ENCODE measurements at regions not wholly inside any gene's neighbourhood (a gene's known extent, or its start where the extent isn't known, plus 50 kb on each side); places are given as distances from the start of the nearest gene placed in this dataset.

DNA sequence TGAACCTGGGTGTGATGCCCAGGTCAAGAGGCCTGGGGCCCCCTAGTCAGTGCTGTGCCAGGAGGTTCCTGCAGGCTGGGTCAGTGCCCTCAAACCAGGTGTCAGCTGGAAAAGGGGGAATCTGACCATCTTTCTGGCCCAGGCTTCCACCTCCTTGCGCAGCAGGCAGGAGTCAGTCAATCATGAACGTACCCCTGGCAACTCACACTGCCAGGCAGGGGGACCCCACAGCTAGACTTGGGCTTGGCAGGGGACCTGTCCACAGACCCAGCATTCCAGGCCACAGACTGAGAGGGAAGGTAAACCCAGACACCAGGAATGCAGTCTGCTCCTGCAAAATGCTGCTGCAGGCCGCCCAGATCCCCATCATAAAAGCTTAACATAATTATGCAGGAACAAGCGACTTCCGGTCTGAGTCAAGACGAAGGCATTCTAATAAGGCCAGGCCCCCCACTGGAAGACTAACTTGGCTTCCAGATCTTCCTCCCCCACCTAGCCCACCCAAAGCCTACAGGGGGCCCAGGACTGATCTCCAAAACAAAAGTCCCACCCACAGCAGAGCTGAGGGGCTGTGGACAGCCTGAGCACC is 156.3 kb downstream of the BCOR start:
- DNase-seq (ENCODE audit: low read depth), result peak; percentile 67

DNA sequence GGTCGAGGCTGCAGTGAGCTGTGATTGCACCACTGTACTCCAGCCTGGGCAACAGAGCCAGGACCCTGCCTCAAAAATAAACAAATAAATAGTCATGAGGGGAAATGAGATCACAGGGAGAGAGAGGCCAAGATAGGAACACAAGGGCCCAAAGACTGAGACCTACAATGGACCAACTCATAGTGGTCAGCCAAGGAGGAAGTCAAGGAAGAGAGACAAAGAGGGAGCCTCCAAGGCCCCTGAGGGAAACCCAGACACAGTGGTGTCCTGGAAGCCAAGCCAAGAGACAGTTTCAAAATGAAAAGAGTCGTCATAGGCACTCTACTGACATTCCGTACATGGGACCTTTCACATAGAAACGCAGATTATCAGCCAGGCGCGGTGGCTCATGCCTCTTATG is 153.3 kb downstream of the BCOR start:
- DNase-seq (ENCODE audit: low read depth), result no peak

DNA sequence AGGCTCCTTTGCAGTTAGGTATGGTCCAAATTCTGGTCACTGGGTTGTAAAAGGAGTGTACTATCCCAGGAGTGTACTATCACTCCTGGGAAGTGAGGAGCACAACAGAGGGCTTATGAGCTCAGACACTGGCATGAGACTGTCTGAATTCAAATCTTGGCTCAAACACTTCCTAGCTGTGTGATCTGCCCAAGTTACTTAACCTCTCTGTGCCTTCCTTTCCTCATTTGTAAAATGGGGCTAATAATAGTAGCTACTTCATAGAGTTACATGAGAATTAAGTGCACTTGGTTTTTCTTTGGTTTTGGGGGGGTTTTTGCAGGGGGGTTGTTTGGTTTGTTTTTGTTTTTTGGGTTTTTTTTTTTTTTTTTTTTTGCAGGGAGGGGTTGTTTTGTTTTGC is 152.0 kb downstream of the BCOR start:
- DNase-seq (ENCODE audit: low read depth), result no peak

- peak; percentile 86 for DNase-seq (ENCODE audit: low read depth)
These were observed 150.9 kb downstream of the BCOR start for GRCh38 chrX:39946822-39947221.

DNA sequence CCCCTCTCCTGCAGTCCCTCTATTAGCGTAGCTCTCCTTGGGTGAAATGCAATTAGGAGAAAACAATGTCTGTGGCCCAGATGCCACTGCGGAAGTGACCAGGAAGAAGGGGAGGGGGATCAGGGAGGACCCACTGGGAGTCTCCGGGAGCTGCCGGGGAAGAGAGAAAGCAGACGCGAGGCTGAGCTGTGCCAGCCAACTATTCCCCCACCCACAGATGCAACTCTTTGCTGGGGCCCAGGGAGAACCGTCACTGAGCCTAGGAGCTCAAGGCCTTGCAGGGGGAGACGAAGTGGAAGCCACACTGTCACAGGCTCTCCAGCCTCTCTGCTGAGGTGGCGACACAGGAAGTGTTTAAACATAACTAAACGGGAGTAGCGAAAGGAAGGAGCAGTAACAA is 149.2 kb downstream of the BCOR start:
- DNase-seq (ENCODE audit: low read depth), result no peak

GRCh38 chrX:39950018-39950688 is 147.6 kb downstream of the BCOR start:
- DNase-seq (ENCODE audit: low read depth), result peak; percentile 7

GRCh38 chrX:39952989-39953388 is 144.8 kb downstream of the BCOR start:
- no peak for DNase-seq (ENCODE audit: low read depth)

GRCh38 chrX:39953879-39954278 is 143.9 kb downstream of the BCOR start:
- DNase-seq (ENCODE audit: low read depth), result peak; percentile 89

DNA sequence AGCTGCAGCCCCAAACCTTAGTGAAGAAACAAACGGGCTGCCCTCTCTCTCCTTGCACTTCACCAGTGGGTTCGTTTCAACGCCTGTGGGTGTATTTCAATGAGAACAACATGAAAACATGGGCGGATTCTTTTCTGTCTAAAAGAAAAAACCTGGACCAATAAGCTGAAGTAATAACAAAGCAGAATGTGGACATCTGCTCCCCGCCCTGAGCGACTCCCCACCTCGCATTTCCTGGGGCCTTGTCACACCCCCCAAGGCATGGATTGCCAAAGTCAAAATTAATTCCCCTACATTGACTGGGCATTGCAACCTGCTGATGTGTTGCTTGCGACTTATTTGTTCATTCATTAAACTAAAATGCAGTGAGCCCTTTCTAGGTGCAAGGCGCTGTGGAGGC is 142.9 kb downstream of the BCOR start:
- DNase-seq (ENCODE audit: low read depth), result no peak

GRCh38 chrX:39955625-39956024 is 142.1 kb downstream of the BCOR start:
- peak; percentile 12 for DNase-seq (ENCODE audit: low read depth)

- DNase-seq (ENCODE audit: low read depth), result no peak
These were observed 140.9 kb downstream of the BCOR start for GRCh38 chrX:39956803-39957394.

GRCh38 chrX:39957816-39958566 is 139.8 kb downstream of the BCOR start:
- DNase-seq (ENCODE audit: low read depth), result peak; percentile 16

GRCh38 chrX:39958850-39959249 is 138.9 kb downstream of the BCOR start:
- DNase-seq (ENCODE audit: low read depth), result no peak

GRCh38 chrX:39960219-39960618 is 137.5 kb downstream of the BCOR start:
- DNase-seq (ENCODE audit: low read depth), result no peak

DNA sequence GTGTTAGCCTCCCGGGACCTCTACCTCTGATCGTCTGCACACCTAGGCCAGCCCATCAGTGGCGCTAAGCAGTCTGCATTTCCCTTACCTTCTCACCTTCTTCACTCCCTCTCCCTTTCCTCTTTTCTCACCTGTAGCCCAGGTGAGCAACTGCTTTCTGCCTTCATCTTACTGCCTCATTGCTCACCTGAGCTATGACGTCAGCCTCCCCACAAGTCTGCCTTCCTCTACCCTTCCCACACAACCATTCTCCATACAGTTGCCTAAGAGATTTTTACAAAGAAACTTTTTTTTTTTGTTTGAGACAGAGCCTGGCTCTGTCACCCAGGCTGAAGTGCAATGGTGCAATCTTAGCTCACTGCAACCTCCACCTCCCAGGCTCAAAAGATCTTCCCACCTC is 136.3 kb downstream of the BCOR start:
- no peak for DNase-seq (ENCODE audit: low read depth)

- DNase-seq (ENCODE audit: low read depth), result no peak
These were observed 132.6 kb downstream of the BCOR start for GRCh38 chrX:39965051-39965573.

GRCh38 chrX:39966176-39966575 is 131.6 kb downstream of the BCOR start:
- DNase-seq (ENCODE audit: low read depth), result no peak

GRCh38 chrX:39967348-39967747 is 130.4 kb downstream of the BCOR start:
- no peak for DNase-seq (ENCODE audit: low read depth)

DNA sequence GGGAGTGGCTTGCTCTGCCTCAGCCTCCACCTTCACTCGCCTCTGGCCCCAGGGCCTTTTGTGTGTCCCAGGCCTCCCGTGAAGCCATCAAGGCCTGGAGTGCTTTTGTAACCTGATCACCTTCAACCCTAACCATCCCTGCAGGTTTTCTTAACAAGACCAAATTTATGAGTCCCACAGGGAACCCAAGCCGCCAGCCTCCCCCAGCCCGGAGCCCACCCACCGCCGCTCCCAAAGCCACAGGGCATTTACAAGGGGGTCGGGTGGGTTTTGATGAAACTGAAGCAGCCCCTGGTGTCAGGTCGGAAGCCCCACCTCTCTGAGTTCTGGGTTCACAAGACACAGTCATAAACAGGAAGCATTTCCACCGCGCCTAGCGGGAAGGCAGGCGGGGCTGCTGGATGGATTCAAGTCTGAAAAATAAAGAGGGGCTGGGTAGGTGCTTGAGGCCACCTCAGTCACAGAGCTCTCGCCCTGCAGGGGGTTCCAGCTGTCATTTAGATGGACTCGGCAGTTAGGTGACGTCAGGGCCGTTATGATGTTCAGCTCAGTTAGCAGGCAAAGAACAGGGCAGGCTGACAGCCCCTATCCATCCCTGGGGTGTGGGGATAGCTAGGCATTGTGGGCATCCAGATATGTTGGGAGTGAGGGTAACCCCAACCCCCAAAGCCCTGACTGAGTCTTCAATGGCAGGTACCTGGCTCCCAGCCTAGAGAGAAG is 128.5 kb downstream of the BCOR start:
- peak; percentile 29 for DNase-seq (ENCODE audit: low read depth)

DNA sequence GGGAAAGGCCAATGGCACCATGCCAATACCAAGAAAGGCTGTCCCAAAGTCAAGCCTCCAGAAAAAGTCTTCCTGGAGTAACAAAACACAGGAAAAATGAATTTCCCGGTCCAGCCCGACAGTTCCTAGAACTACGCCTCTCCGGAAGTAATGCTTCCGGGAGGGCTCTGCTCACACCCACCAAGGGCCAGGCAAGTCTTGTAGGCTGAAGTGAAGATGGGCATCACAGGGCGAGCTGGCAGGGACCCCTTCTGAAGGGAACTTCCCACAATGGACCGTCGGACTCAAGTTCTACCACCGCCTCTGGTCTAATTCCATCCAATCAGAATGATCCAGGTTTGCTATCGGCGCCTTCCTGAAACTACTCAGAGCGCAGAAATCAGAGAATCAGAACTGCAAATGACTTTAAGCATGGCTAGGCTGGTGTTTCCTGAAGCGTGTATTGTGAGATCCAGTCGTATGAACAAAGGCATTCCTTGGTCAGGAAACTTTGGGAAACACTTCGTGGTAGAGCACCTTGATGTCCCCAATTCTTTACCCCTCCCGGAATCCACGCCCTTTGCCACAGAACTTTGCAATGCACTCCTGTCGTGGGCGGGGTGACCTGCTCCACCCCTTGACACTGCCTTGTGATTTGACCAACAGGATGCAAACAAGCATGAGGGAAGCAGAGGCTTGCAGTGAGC is 127.8 kb downstream of the BCOR start:
- DNase-seq (ENCODE audit: low read depth), result no peak

- no peak for DNase-seq (ENCODE audit: low read depth)
These were observed 126.0 kb downstream of the BCOR start for GRCh38 chrX:39971760-39972159.
